Kidney epithelial cell (primary cell): ENCODE measurements at regions not wholly inside any gene's neighbourhood (a gene's known extent, or its start where the extent isn't known, plus 50 kb on each side); places are given as distances from the start of the nearest gene placed in this dataset.

Experiments used
- DNase-seq: peaks from one replicate; pipeline ENCODE4 v3.0.0-alpha.2; 2010; ENCODE audit warnings: low read depth
- H3K27me3 ChIP-seq: 2 replicates; pipeline ENCODE4 v1.6.0; 2011; ENCODE audit warnings: low read length; ENCODE audit not compliant: control insufficient read depth, insufficient read depth
- H3K36me3 ChIP-seq: 2 replicates; pipeline ENCODE4 v1.5.1; 2011; ENCODE audit warnings: low read length; ENCODE audit not compliant: control insufficient read depth, insufficient read depth
- H3K4me3 ChIP-seq: 2 replicates; pipeline ENCODE4 v1.5.1; 2011; ENCODE audit warnings: low read depth, mild to moderate bottlenecking, control low read depth, low read length
- CTCF ChIP-seq: IDR thresholded peaks from 2 replicates; pipeline ENCODE4 v1.5.1; 2011; ENCODE audit warnings: mild to moderate bottlenecking, moderate library complexity, low read length, control low read depth, inconsistent platforms; ENCODE audit not compliant: insufficient read depth, poor library complexity, severe bottlenecking

DNA sequence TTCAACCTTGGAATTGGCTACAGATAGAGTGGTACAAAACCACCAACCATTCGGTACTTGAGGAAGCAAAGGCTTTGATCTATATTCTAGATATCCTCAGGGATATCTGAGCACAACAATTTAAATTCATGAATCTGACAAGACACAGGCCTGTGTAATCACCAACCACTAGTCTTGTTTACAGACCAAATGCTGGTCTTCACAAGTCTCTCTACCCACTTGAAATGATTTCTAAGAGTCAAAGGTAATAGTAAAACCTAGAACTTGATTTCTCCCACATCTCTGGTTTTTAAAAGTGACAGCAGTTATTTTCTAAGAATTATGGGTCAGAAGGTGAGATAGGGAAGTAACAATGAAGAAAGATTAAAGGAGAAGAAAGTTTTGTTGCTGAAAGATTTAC, 613.7 kb upstream of the ACVR2A start:
- no peak for DNase-seq
- no peaks in the 10 kb centered on the region for H3K27me3 ChIP-seq
- no peaks in the 10 kb centered on the region for H3K36me3 ChIP-seq
- no peak for TF ChIP-seq CTCF
- H3K4me3 ChIP-seq: no peak overlapping the region

DNA sequence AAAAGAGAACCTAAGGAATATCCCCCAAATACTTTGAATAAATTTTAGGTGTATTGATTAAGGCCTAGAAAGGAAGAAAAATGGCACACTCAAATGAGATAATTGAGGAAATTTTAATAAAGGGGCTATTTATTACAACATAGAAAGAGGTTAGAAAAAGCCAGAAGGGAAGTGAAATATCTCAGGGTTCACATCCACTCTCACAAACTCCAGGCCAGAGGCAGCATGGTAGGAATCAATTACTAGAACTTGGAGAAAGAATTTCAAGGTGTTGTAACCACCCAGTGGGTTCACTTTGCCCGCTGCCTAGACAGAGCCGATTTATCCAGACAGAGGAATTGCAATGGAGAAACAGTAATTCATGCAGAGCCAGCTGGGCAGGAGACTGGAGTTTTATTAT, 617.5 kb upstream of the ACVR2A start:
- H3K4me3 ChIP-seq: no peak overlapping the region
- H3K36me3 ChIP-seq: no peaks in the 10 kb centered on the region
- DNase-seq: no peak
- TF ChIP-seq CTCF: no peak
- no peaks in the 10 kb centered on the region for H3K27me3 ChIP-seq

DNA sequence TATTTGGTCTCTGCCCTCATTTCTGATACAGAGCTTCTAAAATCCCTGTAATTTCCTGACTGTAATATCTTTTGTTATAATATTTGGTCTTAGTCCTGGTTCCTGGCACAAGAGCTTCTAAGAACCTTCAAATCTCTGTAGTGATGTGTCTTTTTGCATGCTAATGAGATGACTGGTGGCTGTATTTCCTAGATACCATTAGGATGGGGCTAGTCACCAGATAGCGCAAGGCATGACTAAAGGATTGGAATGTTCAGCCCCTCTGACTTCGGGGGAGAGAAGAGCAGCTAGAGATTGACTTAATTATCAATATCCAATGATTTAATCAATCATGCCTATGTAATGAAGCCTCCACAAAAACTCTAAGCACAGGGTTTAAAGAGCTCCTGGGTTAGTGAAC, 620.8 kb upstream of the ACVR2A start:
- no peak for DNase-seq
- H3K4me3 ChIP-seq: no peak overlapping the region
- H3K36me3 ChIP-seq: no peaks in the 10 kb centered on the region
- no peaks in the 10 kb centered on the region for H3K27me3 ChIP-seq
- no peak for TF ChIP-seq CTCF

- DNase-seq: no peak
- Histone ChIP-seq H3K27me3 (no peaks in the 10 kb centered on the region), H3K36me3 (no peaks in the 10 kb centered on the region), H3K4me3 (no peak overlapping the region)
- TF ChIP-seq CTCF: no peak
Measured at GRCh38 chr2:147223553-147224060, 621.2 kb upstream of the ACVR2A start.

DNA sequence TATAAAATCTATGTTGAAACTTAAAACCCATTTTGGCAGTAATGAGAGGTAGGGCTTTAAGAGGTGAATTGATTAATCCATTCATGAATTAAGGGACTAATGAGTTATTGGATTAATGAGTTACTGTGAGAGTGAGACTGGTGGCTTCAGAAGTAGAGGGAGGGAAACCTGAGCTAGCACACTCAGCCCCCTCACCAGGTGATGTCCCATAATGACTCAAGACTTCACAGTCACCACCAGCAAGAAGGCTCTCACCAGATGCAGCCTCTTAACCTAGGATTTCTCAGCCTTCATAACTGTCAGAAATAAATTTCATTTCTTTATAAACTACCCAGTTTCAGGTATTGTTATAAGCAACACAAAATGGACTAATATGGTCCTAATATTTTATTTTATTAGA, 621.7 kb upstream of the ACVR2A start:
- Histone ChIP-seq H3K36me3 (no peaks in the 10 kb centered on the region), H3K4me3 (no peak overlapping the region), H3K27me3 (no peaks in the 10 kb centered on the region)
- no peak for TF ChIP-seq CTCF
- DNase-seq: no peak

GRCh38 chr2:147222506-147222905, 622.3 kb upstream of the ACVR2A start:
- H3K4me3 ChIP-seq: no peak overlapping the region
- no peak for TF ChIP-seq CTCF
- no peaks in the 10 kb centered on the region for H3K36me3 ChIP-seq
- no peak for DNase-seq
- H3K27me3 ChIP-seq: no peaks in the 10 kb centered on the region
